Hindlimb muscle (tissue), 1 donor: ENCODE measurements at regions not wholly inside any gene's neighbourhood (a gene's known extent, or its start where the extent isn't known, plus 50 kb on each side); places are given as distances from the start of the nearest gene placed in this dataset.

Experiments
- DNase-seq: peaks from one replicate; pipeline ENCODE4 v3.0.0-alpha.2; 2013

DNA sequence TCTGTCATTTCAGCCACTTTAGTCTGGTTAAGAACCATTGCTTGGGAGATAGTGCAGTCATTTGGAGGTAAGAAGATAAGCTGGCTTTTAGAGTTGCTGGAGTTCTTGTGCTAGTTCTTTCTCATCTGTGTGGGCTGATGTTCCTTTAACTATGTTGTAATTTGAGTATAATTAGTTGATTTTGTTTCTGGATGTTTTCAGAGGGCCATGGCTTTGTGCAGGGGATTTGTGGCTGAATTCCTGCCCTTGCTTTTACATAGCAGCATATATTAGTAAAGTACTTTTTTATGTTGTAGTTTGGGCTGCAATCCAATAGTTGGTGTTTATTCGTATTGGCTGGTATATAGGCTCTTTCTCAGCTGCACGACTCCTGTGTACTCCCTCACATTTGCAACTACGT lies 339.6 kb downstream of the ANKRD50 start:
- DNase-seq: no peak

DNA sequence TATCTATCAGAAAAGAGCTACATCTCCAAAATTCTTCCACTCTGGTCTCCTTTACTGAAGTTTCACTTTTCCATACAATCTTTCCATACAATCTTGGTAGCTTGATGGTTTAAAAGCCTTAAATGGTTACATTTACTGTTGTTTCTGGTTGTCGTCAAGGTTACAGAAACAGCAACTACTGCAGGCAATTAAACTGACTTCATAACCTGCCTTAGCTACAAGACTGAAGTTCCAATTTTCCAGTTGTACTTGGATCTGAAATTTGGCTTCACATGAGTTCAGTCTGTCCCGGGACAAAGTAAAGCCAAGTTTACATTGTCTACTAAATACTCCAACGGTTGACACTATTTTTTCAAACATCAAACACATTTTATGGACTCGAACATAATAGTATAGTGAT lies 326.4 kb downstream of the ANKRD50 start:
- peak; percentile 76 for DNase-seq

DNA sequence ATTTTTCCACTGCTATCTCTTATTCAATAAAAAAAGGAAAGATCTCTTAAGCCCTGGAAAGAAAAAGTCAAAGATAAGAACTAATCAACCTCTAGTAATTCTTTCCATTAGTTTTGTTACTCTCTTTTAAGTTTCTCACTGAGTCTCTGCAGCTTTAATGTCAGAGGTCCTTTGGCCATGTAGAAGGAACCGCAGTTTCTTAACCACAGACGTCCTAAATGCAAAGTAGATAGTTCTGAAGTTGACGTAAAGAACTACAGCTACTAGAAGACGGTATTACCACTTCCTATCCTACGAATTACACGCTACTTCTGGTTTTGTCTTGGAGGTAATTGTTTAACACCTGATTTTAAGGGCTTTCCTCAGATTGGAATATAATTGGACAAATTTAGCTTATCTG lies 325.9 kb downstream of the ANKRD50 start:
- DNase-seq: no peak

DNA sequence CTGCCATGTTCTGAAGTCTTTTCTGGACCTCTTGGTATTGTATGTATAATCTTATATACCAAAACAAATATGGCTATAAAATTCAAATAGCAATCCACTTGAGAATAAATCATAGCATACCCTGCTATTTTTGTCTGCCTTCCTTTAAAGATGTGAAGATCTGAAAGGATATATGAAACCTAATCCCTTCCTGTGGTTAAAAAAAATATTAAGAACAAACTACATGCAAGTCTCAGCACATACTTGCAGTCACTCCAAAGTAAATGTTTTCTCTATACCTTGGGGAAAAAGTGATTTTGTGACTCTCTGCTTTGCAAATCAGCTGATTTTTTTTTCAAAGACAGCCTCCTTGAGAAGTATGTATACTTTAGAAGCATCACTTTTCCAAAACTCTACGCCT lies 322.9 kb downstream of the ANKRD50 start:
- DNase-seq: no peak

DNA sequence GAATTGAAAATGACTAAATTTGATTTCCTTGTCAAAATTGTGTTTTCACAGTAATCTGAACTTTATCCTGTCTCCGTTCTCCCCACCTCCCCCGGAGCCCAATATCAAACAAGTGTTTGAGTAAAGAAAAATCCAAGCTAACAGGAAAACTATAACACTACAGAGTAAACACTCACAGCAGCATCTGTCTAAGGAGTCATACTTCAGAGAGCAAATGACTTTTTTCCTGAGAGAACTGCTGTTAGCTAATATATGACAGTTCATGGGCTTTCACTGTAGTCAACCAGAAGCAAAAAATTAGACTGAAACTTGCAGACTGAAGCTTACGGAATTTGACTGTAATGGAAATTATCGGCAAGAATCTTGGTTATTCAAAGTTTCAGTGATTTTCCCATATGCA lies 321.7 kb downstream of the ANKRD50 start:
- no peak for DNase-seq

DNA sequence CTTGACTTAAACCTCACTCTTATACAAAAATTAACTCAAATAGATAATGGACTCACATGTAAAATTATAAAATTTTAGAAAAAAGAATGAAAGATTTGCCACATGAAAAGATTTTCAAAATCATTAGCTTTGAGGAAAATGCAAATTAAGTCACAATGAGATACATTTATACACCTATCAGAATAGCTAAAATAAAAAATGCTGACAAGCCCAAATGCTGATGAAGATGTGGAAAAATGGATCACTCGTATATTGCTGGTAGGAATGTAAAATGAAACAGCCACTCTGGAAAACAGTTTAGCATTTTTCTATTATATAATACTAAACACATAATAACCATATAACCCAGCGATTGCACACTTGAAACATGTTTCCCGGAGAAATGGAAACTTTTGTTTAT lies 316.2 kb downstream of the ANKRD50 start:
- DNase-seq: no peak

DNA sequence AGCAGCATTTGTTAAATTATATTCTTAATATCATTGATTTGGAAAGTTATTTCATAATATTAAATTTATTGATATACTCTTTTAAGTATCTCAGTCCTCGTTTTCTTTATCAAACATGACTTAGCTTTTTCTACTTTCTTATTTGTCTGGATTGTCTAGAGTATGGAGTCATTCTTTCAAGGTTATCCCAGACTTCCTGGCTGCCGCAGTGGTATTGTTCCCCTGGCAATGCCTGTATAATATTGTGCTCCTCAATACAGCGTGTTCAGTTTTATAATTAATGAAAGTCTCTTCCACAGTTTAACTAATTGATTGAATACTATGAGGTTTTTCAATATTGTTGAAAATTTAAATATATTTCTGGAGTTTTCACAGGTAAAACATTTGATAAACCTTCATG lies 310.9 kb downstream of the ANKRD50 start:
- no peak for DNase-seq

DNA sequence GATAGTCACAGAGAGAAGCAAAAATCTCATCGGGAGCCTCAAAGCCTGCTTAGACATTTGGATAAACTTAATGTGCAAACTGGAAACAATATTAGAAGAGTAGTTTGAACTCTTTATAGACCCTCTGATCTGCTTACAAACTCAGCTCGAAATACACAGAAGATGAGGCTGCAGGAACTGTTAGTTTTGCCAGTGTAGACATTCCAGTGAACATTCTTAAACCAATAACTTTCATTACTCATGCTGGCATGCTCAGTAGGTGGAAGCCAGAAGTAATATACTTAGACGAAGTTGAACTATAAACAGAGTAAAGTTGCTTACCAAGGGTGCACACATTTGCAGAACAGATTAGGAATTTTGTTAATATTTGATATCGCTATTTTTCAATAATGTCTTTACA lies 303.5 kb downstream of the ANKRD50 start:
- no peak for DNase-seq

DNA sequence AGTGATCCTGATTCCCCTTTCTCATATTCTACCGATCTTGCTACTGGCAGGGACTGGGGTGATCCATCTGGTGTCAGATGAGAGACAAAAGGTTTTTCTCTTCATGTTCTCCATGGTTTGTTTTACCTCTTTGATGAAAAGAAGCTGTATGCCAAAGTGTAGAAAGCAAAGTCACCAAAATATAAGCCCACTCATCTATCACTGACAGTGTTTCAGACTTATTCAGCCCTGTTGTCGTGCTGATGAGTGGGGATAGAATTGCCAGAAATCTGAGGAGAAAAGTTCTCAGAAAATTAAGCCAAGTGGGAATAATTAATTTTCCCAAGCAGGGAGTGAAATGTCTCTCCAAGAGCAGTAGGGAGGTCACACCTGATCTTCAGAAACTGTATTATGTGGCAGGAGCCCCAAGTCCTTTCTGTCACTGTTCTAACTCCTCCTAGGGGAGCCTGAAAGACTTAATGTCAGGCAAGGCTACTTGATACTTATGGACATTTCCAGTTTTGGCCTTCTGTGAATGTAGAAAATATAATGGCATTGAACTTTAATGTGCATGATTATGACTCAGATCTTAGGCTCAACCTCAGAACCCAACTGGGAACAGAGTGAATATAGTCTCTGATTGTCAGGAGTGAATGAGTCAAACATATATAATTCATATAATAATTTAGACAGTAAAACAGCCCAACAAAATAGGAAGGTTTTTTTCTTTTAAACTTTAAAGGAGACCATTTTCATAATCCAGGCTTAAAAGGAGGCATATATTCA lies 298.1 kb downstream of the ANKRD50 start:
- no peak for DNase-seq

DNA sequence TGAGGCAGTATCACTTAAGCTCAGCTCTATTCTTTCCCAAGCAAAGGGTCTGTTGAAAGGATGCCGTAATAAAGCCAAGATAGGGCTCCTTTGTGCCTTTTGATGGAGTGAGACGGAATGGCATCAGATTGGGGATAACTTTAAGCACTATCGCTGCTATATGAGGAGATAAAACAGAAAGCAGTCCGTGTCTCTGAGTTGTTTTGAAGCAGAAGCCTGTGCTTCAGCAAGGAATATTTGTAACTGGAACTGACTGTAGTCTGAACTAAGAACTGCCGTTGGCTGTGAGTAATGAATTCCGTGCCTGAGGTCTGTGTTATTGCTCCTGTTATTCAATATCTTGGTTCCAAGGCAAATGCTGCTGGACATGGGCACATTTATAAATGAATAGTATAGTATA lies 297.4 kb downstream of the ANKRD50 start:
- DNase-seq: peak; percentile 27

DNA sequence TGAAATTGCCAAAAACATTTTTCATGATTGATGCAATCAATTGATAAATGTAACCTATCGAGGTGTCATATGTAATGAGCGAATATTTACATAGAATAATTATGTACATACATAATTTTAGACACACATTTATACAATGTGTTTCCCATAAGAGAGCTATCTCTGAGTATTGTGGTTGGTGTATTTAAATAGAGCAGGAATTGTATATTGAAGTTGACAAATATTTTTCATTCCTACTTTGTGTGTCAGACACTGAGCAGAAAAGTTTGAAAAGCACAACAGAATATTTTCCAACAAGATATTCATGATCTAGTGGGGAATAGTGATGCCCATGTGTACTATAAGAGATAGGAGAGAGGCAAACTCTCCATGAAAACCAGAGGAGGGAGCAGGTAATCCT lies 295.2 kb downstream of the ANKRD50 start:
- no peak for DNase-seq

DNA sequence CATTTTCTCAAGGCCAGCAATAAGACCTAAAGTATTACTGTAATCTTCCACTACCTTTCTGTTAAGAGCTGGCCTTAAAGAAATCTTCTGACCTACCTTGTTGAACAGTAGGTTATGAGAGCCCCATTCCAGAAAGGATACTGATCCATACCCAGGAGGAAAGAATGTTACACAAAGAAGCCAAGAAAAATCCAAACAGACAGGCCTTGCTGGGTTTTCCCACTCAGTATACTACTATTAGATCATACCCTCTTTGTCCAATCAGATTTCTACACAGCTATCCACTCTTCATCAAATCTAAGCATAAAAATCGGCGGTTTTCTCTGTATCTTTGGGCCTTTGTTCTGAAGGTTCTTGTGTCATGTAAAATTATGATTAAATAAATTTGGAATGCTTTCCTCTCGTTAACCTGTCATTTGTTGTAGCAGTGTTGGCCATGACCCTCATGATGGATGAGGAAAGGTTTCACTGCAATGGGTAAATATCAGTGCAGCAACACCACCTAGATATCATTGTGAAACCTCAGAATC lies 292.3 kb downstream of the ANKRD50 start:
- DNase-seq: no peak

DNA sequence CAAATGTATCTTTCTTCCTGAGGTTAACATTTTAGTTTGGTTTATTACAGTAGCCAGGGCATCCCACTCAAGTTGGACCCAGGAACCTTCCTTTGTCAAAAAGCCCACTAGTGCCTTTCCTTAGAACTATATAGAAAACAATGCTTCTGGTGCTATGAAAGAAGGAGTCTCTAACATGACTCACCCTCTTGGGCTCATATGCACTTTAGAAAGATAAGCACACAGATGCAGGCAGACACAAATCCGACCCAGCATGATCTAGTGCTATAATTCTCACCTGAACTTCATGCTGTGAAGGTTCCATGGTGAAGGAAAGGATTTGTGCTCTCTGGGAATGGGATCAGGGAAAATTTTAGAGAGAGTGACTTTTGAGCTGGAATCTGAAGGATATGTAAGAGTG lies 289.4 kb downstream of the ANKRD50 start:
- DNase-seq: no peak

DNA sequence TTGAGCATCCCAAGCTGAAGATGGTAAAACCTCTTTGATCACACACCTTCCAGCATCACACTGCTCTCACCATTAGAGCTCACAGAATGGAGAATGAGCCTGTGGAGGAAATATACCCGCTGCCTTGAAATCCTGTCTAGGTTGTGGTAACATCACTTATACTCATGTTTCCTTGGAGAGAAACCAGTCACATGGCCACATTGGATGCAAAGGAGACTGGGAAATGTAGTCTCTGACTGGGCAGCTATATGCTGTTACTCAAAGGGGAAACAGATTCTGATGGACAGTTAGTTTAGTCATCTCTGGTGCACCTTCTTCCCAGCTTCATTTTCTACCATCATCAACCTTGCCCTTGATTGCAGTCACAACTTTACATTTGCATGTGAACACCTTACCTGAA lies 286.3 kb downstream of the ANKRD50 start:
- no peak for DNase-seq

DNA sequence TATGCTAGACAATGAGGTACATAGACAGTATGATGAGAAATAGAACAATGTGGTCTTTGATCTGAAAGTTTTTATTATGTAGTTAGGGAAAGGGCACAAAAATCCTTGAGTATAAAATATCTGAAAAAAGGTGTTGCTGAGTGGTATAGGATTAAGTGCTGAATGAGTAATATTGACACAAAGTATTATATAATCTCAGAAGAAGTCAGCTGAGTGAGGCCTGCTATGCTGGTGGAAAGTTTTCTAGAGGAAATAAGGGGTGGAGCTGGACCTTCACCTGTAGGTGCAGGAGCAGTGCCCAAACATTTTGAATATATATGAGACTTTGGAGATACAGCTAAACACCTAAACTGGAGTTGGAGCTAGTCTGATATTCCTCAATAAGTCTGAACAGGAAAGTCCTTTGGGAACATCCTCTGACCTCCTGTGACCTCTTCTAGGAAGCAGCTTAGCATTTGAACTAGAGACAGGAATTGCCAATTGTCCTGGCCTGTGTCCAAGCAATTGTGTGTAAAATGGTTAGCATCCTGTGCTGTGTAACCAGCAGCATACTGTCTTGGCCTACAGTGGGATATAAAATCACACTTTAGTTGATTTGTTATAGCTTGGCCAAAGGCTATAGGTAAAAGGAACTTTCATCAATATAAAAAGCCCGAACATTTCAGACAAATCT lies 285.3 kb downstream of the ANKRD50 start:
- DNase-seq: no peak

DNA sequence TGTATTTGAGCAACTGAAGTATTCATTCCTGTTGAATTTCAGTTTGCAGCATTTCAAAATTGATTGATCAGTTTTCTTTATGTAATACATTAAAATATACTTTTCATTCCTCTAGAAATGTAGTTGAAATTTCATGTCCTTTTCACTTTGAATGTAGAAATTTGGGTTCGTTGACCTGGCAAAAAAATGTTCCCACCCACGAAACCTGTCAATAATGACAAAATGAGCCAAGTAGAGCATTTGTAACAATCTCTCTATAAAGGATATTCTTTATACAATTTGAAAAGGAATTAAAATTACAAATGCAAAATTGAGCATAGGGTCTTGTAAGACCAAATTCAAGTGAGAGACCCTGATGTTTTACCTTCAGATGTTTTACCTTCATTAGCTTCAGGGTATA lies 283.9 kb downstream of the ANKRD50 start:
- DNase-seq: no peak

DNA sequence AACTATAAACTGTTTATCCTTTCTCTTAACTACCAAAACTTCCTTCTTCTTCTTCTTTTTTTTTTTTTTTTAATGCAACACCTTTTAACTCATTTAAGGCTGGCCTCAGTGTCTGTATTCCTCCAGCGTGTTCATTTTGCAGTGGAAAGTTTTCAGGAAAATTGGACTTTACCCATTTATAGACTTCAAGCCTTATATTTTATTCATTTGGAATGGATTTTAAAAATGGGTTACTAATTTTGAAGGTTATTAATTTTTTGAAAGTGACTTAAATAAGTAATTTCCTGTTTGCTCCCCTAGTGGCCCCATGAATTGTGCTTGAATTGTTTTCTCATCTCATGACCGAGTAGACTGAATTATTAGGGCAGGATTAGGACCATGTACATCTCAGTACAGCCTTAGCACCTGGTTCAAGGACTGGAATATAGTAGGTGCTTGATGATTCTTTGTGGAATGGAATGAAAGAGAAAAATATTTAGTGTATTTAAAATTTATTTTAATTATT lies 282.7 kb downstream of the ANKRD50 start:
- DNase-seq: no peak

DNA sequence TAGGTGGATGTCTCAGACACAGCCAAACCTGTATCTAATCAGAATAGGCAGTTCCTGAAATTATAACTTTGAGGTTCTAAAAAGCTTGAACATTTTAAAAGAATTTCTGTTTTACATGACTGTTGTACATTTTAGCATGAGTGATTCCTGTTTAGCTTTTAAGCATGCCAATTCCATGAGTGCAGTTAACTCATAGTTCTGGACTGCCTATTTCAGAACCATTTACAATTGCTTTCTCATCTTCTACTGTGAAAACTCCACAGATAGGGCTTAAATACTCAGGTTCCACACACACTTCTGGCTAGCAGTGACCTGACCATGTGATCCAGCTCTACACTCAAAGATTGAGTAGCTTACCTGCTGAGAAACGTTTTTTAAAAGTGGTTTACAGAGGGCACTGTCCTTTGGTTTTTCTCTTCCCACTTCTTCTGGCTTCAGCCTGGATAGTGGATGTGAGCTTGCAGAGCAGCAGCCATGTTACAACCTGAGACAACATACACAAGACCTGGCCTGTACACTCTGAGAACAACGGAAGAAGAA lies 280.8 kb downstream of the ANKRD50 start:
- DNase-seq: no peak

DNA sequence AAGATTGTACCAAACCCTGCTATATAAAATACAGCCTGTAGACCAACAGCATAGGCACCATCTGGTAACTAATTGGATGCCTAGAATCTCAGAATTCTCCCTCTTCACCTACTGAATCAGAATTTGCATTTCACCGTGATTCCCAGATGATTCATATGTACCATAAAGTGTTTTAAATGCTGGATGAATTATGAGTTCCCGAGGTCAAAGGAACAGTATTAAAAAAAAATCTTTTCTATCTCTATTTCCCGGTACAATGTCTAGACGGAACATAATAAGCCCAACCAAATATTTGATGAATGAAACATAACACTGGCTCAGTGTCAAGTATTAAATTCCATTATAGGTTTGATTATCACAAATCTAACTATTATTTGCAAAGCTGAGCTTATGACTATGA lies 280.0 kb downstream of the ANKRD50 start:
- DNase-seq: no peak

DNA sequence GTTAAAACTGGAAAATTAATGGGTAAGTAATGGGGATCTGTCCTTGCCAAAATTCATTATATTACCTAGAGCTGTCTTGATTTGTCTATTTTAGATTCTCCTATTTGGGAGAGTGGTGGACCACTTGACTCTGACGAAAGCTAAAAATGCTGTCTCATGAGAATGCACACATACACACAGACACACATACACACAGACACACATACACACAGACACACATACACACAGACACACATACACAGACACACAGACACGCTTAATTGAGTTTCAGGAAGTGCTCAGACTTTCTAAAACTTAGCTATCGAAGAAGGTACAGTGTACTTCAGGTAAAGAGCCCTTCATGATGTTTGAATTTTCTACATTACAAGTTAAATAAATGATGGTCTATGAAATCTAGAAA lies 279.5 kb downstream of the ANKRD50 start:
- no peak for DNase-seq

DNA sequence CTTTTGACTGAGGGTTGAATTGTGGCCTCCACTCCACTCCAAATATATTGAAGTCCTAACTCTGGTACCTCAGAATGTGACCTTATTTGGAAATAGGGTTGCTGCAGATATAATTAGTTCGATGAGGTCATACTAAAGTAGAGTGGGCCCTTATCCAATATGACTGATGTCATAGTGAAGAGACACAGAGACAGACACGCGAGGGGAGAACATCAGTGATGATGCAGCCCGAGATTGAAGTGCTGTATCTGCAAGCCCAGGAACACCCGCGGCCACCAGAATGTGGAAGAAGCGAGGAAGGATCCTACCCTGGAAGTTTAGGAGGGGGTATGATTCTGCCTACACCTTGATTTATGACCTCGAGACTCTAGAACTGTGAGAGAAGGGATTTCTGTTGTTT lies 279.0 kb downstream of the ANKRD50 start:
- DNase-seq: no peak

DNA sequence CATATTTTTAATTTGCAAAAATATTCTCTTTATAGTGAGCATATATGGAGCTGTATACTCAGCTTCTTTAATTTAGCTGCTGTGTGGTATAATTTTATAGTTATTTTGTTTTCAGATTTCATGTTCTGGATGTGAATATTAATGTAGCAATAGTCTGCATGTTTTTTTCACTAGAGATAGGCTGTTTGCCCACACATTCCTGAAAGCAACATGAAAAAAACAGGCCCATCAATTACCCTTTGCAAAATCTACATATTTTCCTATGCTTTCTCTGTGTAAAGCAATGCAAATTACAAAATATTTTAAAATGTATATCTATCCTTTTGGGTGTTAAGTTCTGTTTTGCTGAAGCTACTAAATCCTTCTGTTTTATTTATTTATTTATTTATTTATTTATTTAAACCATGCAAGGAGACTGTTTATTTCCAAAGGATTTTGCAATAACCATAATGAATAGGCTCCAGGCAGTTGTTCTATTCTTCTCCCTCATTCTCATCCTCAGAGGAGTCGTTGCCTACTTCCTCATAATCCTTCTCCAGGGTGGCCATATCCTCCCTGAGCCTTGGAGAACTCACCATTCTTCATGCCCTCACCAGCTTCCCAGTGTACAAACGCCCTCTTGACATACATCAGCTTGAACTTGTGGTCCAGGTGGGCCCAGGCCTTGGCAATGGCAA lies 277.1 kb downstream of the ANKRD50 start:
- no peak for DNase-seq

DNA sequence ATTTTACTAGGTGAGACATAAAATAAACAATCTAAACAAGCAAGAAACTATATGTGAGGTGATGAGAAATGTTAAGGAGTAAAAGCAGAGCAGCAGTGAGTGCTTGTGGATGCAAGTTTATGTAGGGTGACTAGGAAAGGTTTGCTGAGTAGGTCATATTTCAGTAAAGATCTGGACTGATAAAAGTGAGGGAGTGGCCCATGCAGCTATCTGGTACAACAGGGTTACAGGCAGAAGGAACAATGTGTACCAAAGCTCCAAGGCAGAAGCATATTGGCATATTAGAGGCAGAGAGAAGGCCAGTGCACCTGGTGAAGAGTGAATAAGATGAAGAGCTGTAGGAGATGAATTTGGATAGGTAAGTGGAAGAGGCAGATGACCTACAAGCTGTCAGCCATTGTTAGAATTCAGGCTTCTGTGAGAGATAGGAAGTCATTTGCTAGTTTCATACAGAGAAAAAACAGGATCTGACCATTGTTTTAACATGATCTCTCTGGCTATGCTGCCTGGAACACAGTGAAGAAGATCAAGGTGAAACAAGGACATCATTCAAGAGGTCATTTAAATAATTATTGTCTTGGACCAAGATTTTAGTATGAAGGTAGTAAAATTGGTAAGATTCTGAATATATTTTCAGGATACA lies 274.6 kb downstream of the ANKRD50 start:
- DNase-seq: no peak
